Endothelial cell of umbilical vein (primary cell): ENCODE measurements at regions not wholly inside any gene's neighbourhood (a gene's known extent, or its start where the extent isn't known, plus 50 kb on each side); places are given as distances from the start of the nearest gene placed in this dataset.

ENCODE experiments used
- EZH2 ChIP-seq: IDR thresholded peaks from 2 replicates; pipeline ENCODE4 v1.6.1; 2012; ENCODE audit warnings: borderline replicate concordance, low read depth, mild to moderate bottlenecking, moderate library complexity, low read length, inconsistent platforms; ENCODE audit not compliant: severe bottlenecking
- GATA2 ChIP-seq: IDR thresholded peaks from 2 replicates; pipeline ENCODE4 v1.7.0; 2011; ENCODE audit warnings: low read depth, mild to moderate bottlenecking, moderate library complexity, mixed read lengths, low read length; ENCODE audit not compliant: insufficient read length, insufficient read depth
- MYC ChIP-seq: IDR thresholded peaks from one replicate; pipeline ENCODE4 v1.6.1; 2011; ENCODE audit warnings: mild to moderate bottlenecking, low read depth, low read length
- POLR2A ChIP-seq: IDR thresholded peaks from 2 replicates; pipeline ENCODE4 v1.6.1; 2012; ENCODE audit warnings: low read depth, mild to moderate bottlenecking, control low read depth, low read length
- POLR2AphosphoS5 ChIP-seq: IDR thresholded peaks from 2 replicates; pipeline ENCODE4 v1.6.1; 2012; ENCODE audit warnings: low read depth, mild to moderate bottlenecking, control low read depth, low read length, moderate library complexity; ENCODE audit not compliant: insufficient read depth
- TF ChIP-seq, protein P1 (sequence below), 2 donors: IDR thresholded peaks; 1 replicate in 1 of 2; 2 replicates in 1 of 2; pipeline ENCODE4 v1.5.1; 2011; ENCODE audit warnings: low read length in 2 of 2, mild to moderate bottlenecking in 2 of 2, moderate library complexity in 2 of 2, control low read depth in 1 of 2, inconsistent platforms in 1 of 2, low read depth in 1 of 2; ENCODE audit not compliant: insufficient read depth in 1 of 2; ENCODE audit errors: extremely low read depth in 1 of 2
- TF ChIP-seq, protein P2 (sequence below): IDR thresholded peaks from 2 replicates; pipeline ENCODE4 v1.6.1; 2011; ENCODE audit not compliant: insufficient read depth, insufficient read length

DNA sequence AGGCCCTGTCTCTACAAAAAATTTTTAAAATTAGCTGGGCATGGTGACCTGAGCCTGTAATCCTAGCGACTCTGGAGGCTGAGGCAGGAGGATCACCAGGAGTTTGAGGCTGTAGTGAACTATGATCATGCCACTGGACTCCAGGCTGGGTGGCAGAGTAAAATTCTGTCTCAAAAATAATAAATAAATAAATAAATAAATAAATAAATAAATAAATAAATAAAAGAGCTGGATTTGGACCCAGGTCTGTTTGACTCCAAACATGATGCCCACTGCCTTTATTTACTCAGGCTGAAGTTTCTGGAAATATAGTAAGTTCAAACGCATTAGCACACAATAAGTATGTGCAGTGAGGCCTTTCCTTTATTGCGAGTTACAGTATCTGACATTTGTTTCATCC, 75.0 kb downstream of the THNSL2 start:
- TF ChIP-seq, protein P1, sequence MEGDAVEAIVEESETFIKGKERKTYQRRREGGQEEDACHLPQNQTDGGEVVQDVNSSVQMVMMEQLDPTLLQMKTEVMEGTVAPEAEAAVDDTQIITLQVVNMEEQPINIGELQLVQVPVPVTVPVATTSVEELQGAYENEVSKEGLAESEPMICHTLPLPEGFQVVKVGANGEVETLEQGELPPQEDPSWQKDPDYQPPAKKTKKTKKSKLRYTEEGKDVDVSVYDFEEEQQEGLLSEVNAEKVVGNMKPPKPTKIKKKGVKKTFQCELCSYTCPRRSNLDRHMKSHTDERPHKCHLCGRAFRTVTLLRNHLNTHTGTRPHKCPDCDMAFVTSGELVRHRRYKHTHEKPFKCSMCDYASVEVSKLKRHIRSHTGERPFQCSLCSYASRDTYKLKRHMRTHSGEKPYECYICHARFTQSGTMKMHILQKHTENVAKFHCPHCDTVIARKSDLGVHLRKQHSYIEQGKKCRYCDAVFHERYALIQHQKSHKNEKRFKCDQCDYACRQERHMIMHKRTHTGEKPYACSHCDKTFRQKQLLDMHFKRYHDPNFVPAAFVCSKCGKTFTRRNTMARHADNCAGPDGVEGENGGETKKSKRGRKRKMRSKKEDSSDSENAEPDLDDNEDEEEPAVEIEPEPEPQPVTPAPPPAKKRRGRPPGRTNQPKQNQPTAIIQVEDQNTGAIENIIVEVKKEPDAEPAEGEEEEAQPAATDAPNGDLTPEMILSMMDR (IDR thresholded peaks at IDR 0.05; ENCODE audit: extremely low read depth in 1 of 2, insufficient read depth in 1 of 2, low read depth in 1 of 2, low read length in 2 of 2) = no peak
- no peak for TF ChIP-seq EZH2
- TF ChIP-seq POLR2AphosphoS5 = no peak
- TF ChIP-seq, protein P2, sequence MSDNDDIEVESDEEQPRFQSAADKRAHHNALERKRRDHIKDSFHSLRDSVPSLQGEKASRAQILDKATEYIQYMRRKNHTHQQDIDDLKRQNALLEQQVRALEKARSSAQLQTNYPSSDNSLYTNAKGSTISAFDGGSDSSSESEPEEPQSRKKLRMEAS = no peak
- TF ChIP-seq POLR2A = no peak
- no peak for TF ChIP-seq GATA2
- no peak for TF ChIP-seq MYC
